ENCODE measurements at regions not wholly inside any gene's neighbourhood (a gene's known extent, or its start where the extent isn't known, plus 50 kb on each side); places are given as distances from the start of the nearest gene placed in this dataset.

DNA sequence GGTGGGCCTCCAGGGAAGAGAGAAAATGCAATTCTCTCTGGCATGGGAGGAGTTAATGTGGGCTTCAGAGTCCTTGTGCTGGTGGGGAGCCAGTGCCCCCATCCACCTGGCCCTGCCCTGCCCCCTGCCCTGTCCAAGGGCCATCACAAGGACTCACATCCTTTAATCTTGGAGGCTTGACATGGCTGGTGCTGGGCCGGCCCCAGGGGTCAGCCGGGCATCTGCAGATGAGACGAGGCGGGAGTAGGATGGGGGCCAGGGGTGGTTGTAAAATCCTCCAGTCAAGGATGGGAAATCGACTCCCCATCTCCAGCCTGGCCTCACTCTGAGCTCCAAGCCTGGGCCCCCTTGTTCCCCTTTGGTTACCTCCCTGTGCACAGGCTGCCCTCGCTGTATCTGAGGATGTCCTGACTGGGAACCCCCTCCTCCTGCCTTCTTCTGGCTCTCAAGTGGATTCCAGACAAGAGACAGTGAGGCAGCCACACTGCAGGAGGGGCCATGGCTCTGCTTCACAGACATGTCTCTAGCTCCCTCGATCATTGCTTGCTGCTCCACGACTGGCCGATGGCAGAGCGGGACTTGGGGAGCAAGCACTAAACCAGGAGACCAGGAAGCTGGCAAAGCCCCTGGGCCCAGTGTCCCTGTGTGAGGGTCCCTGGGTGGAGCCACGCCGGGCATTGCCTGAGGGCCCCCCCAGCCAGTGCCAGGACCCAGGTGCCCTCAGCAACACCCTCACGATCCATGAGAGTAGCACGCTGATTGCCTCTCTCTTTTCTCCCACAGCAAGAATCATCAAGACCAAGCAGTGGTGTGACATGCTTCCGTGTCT, 1120.5 kb downstream of the BRD1 start (continued):
- TF ChIP-seq HDAC1 (CRISPR knock-in tag; IDR thresholded peaks at IDR 0.05), result no peak
- TF ChIP-seq JUN (CRISPR knock-in tag; IDR thresholded peaks at IDR 0.05), result no peak
- TF ChIP-seq, protein P1, sequence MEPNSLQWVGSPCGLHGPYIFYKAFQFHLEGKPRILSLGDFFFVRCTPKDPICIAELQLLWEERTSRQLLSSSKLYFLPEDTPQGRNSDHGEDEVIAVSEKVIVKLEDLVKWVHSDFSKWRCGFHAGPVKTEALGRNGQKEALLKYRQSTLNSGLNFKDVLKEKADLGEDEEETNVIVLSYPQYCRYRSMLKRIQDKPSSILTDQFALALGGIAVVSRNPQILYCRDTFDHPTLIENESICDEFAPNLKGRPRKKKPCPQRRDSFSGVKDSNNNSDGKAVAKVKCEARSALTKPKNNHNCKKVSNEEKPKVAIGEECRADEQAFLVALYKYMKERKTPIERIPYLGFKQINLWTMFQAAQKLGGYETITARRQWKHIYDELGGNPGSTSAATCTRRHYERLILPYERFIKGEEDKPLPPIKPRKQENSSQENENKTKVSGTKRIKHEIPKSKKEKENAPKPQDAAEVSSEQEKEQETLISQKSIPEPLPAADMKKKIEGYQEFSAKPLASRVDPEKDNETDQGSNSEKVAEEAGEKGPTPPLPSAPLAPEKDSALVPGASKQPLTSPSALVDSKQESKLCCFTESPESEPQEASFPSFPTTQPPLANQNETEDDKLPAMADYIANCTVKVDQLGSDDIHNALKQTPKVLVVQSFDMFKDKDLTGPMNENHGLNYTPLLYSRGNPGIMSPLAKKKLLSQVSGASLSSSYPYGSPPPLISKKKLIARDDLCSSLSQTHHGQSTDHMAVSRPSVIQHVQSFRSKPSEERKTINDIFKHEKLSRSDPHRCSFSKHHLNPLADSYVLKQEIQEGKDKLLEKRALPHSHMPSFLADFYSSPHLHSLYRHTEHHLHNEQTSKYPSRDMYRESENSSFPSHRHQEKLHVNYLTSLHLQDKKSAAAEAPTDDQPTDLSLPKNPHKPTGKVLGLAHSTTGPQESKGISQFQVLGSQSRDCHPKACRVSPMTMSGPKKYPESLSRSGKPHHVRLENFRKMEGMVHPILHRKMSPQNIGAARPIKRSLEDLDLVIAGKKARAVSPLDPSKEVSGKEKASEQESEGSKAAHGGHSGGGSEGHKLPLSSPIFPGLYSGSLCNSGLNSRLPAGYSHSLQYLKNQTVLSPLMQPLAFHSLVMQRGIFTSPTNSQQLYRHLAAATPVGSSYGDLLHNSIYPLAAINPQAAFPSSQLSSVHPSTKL (CRISPR knock-in tag; IDR thresholded peaks at IDR 0.05), result no peak
- no peak for TF ChIP-seq PAF1 (CRISPR knock-in tag; IDR thresholded peaks at IDR 0.05)

DNA sequence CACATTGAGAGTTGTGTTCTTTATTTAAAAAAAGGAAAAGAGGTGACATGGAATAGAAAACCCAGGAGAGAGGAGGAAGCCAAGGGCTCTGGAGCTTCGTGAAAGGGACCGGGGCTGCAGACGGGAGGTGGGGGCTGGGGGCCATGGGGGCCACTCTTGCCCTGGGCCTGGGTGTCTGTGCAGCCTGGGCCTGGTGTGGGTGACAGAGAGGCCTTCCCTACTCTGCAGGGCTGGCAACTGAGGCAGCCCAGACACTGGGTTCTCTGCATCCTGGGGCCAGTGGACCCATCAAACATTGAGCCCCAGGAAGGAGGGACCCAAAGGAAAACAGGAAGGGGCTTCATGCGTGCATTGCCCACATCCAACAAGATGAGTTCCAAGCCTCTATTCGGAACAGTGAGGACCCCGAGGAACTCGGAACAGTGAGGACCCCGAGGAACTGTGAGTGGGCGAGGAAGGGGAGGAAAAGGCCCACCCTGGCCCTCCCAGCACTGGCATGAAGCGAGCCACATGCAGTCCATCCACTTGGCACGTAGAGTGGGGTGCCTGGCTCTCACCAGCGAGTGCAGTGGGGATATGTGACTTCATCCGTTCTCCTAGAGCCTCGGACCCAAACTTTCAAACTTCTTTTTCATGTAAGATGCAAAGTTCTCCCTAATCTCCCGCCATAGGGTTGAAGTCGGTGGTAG, 1121.6 kb downstream of the BRD1 start:
- Histone ChIP-seq H2AFZ (ENCODE audit: low read length) (no peak overlapping the region), H3K9me3 (ENCODE audit: low read length) (no peaks in the 10 kb centered on the region), H3K4me3 (replicated peaks in 1 of 3; ENCODE audit: insufficient read depth in 1 of 3, low read depth in 2 of 3, low read length in 3 of 3) (no peak overlapping the region), H3K9ac (ENCODE audit: insufficient read depth, low read depth, low read length) (no peak overlapping the region; the same call in 1 of the 2 replicates), H3K4me2 (ENCODE audit: low read depth, low read length) (peak overlapping the region; percentile 48; the same call in 1 of the 2 replicates), H4K20me1 (ENCODE audit: insufficient read depth, low read length) (0 out of 2 replicates have a peak, but pooled peaks cover 4% of the 10 kb centered on the region), H3K79me2 (ENCODE audit: insufficient read depth, low read length) (peaks cover 56% of the 10 kb centered on the region), H3K36me3 (replicated peaks in 1 of 2; ENCODE audit: control insufficient read depth in 1 of 2, insufficient read depth in 2 of 2, low read length in 2 of 2) (peaks cover 17 to 40% of the 10 kb centered on the region in 2 experiments; a peak in 4 of 5 replicates), H3K4me1 (ENCODE audit: insufficient read depth, low read length) (peaks cover 59% of the 10 kb centered on the region), H3K27me3 (ENCODE audit: control insufficient read depth in 1 of 2, insufficient read depth in 2 of 2, low read length in 2 of 2) (no peaks in the 10 kb centered on the region), H3K27ac (ENCODE audit: extremely low read length, insufficient read depth, low read length) (peak overlapping the region; percentile 94)
- in situ Hi-C loops (cut with HindIII; ENCODE audit: extremely low pct_ligation_motif_present, low pct_unique_long_range_greater_than_20kb) (no loop called here), intact Hi-C loops (cut with micrococcal nuclease; ENCODE audit: unreplicated experiment) (loop anchor here (2.0 to 5.0 kb wide), 2 partner anchors 29 to 129 kb away; no protein-coding TSS in a partner anchor)
- 83% methylated on average over 16 of the region's 16 CpGs for WGBS (ENCODE audit: low lambda C conversion rate)
- no peak for DNase-seq (ENCODE audit: low spot score)
- ATAC-seq, result no peak
- ChIA-PET CTCF (ENCODE audit: low intra/inter-chr PET ratio, low total read pairs) (no interaction called here), POLR2A (interaction anchor here (4.7 kb wide), 1 partner anchor 13 kb away, joined by 56 read pairs; no protein-coding TSS in a partner anchor)
- BruUV-seq (replicated peaks), result no TSS peak
- FAIRE-seq, result no peak
- TF ChIP-seq, protein P2, sequence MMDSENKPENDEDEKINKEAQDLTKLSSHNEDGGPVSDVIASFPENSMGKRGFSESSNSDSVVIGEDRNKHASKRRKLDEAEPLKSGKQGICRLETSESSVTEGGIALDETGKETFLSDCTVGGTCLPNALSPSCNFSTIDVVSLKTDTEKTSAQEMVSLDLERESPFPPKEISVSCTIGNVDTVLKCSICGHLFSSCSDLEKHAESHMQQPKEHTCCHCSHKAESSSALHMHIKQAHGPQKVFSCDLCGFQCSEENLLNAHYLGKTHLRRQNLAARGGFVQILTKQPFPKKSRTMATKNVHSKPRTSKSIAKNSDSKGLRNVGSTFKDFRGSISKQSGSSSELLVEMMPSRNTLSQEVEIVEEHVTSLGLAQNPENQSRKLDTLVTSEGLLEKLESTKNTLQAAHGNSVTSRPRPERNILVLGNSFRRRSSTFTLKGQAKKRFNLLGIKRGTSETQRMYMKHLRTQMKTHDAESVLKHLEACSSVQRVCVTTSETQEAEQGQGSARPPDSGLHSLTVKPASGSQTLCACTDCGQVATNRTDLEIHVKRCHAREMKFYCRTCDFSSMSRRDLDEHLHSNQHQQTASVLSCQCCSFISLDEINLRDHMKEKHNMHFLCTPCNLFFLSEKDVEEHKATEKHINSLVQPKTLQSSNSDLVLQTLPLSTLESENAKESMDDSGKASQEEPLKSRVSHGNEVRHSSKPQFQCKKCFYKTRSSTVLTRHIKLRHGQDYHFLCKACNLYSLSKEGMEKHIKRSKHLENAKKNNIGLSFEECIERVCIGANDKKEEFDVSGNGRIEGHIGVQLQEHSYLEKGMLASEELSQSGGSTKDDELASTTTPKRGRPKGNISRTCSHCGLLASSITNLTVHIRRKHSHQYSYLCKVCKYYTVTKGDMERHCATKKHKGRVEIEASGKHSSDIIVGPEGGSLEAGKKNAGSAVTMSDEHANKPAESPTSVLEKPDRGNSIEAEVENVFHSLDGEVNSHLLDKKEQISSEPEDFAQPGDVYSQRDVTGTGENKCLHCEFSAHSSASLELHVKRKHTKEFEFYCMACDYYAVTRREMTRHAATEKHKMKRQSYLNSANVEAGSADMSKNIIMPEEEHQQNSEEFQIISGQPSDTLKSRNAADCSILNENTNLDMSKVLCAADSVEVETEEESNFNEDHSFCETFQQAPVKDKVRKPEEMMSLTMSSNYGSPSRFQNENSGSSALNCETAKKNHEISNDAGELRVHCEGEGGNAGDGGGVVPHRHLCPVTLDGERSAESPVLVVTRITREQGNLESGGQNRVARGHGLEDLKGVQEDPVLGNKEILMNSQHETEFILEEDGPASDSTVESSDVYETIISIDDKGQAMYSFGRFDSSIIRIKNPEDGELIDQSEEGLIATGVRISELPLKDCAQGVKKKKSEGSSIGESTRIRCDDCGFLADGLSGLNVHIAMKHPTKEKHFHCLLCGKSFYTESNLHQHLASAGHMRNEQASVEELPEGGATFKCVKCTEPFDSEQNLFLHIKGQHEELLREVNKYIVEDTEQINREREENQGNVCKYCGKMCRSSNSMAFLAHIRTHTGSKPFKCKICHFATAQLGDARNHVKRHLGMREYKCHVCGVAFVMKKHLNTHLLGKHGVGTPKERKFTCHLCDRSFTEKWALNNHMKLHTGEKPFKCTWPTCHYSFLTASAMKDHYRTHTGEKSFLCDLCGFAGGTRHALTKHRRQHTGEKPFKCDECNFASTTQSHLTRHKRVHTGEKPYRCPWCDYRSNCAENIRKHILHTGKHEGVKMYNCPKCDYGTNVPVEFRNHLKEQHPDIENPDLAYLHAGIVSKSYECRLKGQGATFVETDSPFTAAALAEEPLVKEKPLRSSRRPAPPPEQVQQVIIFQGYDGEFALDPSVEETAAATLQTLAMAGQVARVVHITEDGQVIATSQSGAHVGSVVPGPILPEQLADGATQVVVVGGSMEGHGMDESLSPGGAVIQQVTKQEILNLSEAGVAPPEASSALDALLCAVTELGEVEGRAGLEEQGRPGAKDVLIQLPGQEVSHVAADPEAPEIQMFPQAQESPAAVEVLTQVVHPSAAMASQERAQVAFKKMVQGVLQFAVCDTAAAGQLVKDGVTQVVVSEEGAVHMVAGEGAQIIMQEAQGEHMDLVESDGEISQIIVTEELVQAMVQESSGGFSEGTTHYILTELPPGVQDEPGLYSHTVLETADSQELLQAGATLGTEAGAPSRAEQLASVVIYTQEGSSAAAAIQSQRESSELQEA (CRISPR knock-in tag; IDR thresholded peaks at IDR 0.05; ENCODE audit: not compliant biosample characterization), result no peak
- TF ChIP-seq, protein P3, sequence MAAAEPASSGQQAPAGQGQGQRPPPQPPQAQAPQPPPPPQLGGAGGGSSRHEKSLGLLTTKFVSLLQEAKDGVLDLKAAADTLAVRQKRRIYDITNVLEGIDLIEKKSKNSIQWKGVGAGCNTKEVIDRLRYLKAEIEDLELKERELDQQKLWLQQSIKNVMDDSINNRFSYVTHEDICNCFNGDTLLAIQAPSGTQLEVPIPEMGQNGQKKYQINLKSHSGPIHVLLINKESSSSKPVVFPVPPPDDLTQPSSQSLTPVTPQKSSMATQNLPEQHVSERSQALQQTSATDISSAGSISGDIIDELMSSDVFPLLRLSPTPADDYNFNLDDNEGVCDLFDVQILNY (CRISPR knock-in tag; conservative IDR thresholded peaks at IDR 0.05), result no peak
- no peak for TF ChIP-seq SMAD1 (CRISPR knock-in tag; IDR thresholded peaks at IDR 0.05; ENCODE audit: borderline replicate concordance, low read depth)

All from HepG2 (cell line).